GM19238 (cell line): ENCODE measurements at regions not wholly inside any gene's neighbourhood (a gene's known extent, or its start where the extent isn't known, plus 50 kb on each side); places are given as distances from the start of the nearest gene placed in this dataset.

Experiments
- DNase-seq: peaks from one replicate; pipeline ENCODE4 v3.0.0; 2011; ENCODE audit warnings: low spot score; ENCODE audit not compliant: insufficient read length

DNA sequence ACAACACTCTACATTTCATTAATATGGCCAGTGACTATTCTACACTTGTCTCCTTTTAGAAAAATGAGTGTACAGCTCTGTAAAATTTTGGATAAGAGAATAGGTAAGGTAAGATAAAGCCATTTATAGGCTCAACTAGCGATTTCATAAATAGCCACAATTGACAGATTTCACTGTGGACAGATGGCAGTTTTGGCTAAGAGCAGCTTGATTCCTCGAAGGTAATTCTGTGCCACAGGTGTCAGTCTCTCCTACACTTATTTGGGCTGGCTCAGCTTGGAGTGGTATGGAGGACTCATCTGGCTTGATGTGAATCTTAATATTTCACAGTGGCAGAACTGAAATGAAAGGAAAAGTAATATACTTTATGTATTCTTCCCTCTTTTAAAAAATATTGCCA lies 536.7 kb upstream of the TBL1XR1 start:
- no peak for DNase-seq

DNA sequence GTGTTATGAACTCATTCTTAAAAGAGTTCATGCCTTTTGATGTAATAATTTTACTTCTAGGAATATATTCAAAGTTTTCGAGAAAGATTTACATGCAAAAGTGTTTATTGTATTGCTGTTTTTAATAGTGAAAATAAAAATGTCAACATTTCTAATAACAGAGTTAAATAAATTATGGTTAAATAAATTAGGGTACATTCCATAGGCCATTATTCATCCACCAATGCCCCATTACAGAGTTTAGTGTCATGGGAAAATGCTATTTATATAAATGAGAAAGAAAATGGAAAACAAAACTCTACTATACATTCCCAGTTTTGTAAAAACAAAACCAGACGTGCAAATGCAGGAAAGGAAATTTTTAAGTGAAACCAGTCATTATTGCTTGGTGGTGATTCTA lies 538.1 kb upstream of the TBL1XR1 start:
- DNase-seq = no peak

DNA sequence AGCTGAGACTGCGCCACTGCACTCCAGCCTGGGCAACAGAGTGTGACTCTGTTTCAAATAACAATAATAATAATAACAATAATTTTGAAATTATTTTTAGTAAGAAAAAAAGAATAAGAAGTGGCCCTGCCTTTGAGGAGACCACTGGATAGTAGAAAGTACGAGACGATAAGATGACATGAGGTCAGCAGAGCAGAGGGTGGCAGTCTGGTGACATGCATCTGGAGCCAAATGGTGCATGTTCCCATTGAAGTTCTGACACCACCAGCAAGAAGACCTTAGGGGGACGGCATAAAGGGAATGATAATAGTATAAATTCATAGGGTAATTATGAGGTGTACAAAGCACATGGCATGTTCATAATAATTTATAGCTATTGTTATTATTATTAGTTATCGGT lies 542.2 kb upstream of the TBL1XR1 start:
- DNase-seq = no peak

DNA sequence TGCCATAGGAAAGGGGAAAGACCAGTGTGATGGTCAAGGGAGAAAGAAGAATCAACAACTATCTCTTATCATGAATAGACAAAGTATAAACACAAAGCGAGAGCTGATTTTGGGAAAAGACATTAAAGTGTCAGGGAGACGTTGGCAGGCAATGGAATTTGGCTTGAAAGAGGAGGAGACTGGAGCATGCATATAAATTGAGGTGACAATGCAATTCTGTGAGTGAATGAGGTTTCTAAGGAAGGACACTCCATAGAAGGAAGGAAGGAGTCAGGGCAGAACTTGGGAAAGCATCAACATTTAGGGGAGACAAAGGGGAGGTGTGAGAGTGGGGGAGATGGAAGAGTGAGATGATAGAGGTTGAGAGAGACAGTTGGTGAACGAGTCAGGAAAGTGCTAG lies 543.0 kb upstream of the TBL1XR1 start:
- no peak for DNase-seq

DNA sequence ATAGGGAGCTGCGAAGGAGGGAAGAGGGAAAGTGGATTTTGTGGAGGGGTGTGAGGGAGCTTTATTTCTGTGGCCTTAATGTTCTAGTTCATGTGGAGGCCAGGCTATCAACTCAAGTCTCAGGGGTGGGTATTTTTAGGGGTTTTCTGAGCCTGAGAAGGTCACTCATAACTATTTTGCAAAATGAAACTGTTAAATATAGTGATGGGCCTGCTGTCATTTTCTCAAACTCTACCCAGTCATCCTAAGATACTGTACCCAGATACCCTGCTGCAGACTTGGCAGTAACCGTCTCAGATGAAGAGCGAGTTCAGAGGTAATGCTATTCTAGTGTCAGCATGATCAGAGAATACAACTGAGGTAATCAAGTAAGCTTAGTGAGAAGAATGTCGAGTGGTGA lies 545.0 kb upstream of the TBL1XR1 start:
- no peak for DNase-seq

DNA sequence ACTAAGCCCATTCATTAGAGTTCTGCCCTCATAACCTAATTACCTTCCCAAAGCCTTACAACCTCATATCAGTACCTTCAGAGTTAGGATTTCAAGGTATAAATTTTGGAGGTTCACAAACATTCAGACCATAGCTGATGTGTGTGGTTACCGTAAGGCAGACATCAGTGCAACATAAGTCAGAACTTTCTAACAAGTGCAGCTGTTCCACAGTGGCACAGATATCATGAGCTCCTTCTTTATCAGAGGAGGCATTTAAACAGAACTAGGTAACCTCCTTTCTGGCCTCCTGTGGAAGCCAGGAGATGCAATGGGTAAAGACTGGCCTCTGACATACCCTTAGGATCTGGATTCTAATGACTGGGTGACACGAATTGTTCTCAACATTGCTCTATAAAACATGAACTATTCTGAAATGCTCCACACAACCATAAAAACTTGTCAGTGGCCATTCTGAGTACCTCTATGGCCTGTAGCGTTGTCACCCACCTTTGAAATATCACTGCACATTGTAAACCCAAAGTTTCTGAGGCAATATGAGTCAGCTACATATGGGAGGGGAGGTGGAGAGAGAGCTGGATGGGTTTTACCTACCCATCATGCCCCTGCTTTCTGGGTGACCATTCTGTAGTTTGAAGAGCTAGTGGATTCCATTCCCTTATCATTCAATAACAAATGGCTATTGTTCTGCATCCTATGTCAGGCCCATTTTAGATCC lies 546.0 kb upstream of the TBL1XR1 start:
- DNase-seq = no peak

DNA sequence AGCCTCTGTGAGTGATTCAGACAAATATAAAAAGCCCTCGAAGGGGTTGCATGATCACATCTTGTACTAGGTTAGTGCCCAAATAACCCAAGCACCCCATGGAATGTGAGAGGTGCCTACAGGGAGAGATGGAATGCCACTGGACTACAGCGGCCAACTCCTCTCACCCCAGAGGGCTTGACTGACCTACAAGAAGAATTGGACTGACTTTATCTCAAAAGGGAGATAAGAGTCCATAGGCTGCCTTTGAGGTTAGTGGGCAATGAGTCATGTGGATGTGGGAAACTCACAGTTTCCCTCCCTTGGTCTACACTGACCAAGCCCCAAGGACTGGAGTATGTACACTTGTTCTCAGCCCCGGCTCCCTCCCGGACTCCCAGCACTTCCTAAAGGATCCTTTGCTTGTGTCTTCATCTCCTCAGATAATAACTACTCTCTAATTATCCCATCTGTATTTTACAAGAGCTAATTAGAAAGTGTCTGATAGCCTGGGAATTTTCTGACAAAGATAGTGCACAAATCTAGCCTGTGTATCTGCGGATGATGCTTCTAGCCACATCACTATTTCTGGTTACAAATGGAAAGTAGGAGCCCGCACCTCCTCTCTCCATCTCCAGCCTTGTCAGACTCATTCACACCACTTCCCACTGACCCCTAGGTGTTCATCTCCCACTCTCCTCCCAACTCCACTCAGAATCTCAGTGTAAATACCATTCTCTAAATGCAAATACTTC lies 547.8 kb upstream of the TBL1XR1 start:
- no peak for DNase-seq

DNA sequence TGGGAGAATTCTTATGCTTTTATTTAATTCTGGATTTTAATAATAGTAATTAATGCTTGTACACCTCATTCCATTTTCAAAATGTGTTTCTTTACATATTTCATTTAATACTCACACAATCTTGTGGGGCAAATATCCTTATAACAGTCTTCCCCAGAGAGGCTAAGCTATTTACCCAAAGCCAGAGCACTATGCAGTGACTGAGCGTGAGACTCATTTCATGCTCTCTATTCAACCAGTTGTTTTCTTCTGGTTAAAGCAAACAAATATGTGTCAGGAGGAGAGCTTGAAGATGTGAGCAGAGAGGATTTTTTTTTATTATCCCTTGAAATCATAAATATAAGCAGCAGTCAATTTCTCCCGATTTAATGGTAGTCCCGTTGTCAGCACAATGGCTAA lies 548.3 kb upstream of the TBL1XR1 start:
- no peak for DNase-seq

DNA sequence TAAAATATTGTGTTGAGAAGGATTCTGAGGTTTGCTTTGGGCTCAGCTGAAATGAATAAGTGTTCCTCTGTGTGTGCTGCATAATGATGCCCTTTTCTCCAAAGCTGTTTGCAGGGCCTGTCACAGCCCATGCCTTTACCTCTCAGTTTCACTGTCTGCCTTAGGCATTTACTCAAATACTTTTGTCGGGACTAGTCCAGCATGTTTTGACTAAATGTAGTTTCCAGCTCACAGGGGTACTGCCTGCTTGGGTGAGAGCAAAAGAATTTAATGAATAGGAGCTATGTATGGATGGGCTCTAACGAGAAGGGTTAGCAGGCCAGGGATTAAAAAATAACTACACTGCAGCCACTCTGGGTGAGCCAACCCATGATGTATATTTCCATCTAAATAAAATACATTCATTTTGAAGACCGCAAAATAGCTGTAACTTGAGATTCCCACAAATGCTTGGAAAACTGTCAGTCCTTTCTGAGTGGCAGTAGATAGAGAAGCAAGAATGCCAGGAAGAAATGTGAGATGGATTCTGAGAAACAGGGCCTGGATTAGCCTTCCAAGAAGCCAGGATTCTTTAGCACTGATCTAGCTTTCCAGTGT lies 549.2 kb upstream of the TBL1XR1 start:
- DNase-seq = no peak

DNA sequence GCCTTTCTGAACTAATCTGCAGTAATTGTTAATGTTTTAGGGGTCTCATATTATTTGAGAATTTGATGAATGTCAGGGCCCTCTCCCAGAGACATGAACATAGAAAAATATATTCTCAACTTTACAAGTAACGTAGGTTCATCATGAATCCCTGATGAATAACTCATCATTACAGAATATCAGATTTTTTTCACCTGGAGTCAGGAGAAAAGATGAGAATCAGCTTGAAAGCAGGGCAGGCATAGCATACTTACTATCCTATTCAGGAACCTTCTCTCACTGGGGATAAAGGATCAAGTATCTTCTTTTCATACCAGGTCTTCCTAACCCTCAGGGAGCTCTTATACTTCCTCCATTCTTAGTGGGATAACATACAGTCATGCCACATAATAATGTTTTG lies 552.6 kb upstream of the TBL1XR1 start:
- DNase-seq = no peak

DNA sequence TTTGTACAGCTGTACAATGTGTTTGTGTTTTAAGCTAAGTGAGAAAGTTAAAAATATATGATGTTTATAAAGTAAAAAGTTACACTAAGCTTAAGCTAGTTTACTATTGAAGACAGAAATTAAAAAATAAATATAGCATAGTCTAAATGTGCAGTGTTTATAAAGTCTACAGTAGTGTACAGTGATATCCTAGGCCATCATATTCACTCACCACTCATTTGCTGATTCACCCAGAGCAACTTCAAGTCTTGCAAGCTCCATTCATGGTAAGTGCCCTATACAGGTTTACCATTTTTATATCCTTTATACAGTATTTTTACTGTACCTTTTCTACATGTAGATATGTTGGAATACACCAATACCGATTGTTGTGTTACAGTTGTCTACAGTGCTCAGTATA lies 553.2 kb upstream of the TBL1XR1 start:
- no peak for DNase-seq

DNA sequence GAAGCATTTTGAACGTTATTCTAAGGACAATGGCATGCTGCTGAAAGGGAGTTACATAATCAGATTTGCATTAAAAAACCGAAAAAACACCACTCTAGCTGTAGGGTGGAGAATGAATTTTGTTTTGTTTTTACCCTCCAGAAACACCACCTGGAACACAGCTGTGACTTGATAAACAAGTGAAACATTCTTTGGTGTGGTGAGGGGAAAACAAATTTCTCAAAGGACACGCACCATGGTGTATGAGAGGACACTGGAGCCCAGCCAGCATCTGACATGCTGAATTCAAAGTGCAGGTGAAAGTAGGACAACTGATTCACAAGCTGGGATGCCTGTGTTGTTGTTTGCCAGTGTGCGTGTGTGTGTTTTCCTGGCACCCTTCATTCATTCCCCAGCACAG lies 554.5 kb upstream of the TBL1XR1 start:
- DNase-seq = no peak

DNA sequence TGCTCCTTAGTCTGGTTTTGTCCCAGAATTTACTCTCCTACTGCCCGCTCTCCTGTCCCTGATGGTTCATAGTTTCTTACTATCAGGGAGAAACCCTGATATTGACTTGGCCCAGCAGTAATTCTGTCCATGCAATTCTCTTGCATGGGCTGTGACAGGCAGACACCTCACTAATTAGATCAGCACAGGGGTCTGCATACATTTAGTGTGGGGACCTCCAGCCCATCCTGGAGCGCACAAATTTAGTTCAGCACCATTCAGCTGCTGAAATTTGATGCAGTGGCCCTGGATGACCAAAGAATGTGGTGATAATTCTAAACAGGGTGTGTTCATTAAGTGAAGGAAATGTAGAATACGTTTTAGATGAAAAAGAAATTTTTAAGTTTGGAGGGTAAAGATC lies 555.5 kb upstream of the TBL1XR1 start:
- DNase-seq = no peak

DNA sequence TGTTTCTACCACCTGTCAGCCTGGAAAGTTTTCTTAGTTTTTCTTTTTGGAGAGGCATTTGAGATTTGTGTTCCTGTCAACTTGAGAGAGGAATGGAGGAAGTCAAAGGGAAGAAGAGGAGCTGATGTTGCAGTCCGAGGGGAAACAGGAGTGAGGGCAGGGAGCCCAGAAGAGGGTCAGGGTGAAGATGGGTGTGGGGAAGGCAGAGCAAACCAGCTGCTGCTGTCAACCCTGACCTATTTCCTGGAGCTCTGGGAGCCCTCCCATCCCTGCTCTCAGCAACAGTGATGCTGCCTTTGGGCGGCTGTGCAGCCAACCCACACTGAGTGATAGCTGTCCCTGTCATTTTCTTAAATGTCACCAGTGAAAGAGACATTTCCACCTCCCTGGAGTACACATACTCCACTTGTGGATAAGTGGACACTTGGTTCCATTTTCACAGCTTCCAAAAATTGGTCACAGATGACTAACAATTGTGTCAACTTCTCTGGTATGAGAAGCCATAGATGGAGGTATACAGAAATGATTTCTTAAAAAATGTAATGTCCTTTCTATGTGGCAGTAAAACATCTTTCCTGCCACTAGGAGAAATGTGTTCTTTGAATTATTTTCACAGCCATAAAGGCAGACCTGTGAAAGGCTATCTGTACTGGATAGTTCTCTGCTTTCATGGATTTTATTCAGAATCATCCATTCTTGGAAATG lies 556.3 kb upstream of the TBL1XR1 start:
- DNase-seq = no peak

DNA sequence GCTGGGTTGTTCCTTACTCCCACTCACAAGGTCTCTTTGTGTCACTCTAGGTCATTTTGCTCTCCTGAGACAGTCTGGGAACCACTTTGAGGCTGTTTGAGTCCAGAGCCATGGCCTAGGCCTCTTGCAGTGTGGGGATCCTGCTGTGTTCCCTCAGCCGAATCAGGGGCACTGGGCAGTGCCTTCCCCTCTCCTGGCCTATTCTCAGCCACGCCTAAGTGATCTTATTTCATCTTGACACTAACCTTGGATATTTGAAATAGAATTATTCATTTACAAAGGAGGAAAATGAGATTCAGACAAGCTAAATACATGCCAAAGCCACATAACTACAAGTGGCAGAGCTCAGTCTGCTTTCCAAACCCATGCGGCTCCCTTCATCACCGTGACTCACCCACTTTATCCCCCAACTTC lies 557.2 kb upstream of the TBL1XR1 start:
- no peak for DNase-seq

DNA sequence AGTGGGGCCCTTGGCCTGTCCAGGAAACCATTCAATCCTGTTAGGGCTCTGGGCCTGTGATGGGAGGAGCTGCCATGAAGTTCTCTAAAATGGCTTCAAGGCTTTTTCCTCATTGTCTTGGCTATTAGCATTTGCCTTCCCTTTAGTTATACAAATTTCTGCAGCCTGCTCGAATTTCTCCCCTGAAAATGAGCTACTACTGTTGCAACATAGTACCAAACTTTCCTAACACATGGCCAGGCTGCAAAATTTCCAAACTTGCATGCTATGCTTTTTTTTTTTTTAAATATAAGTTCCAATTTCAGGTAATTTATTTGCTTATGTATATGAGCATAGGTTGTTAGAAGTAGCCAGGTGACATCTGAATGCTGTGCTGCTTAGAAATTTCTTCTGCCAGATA lies 560.8 kb upstream of the TBL1XR1 start:
- DNase-seq = no peak

DNA sequence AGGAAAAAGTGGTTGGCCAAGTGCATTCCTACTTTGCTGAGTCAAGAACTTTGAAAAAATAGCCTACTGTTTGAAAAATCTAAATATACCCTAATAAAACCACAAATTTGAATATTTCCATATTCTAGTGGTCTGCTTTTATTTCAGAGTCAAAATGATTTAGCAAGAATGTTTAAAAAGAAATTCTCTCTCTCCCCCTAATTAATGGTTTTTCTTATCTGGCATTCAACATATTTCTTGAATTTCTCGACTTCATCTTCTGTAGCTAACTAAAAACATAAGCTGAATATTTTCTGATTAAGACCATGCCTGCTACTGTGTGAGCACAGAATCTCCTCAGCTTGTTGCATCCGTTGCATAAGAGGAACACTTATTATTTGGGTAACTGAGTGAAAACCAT lies 563.5 kb upstream of the TBL1XR1 start:
- DNase-seq = no peak

DNA sequence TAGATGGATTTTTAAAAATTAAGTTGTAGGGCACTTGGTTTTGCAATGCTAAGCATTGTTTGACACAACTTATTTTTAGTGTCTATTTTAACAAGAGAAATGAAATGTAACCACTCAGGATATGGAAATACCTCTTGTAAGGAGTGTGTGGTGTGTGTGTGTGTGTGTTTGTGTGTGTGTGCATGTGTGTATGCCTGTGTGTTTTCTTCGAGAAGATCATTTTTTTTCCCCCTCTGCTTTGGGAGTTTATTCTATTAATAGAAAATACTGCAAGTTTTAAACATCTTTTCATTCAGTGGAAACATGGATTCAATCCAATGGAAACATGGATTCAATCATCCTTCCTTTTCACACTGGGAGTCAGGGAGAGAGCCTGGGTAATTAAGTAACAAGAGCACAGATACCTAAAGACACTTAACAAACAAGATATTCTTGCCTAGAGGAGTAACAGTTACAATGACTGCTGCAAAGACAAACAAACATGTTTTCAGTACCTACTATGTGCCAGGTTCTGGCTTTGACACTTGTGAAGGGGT lies 567.2 kb upstream of the TBL1XR1 start:
- no peak for DNase-seq

DNA sequence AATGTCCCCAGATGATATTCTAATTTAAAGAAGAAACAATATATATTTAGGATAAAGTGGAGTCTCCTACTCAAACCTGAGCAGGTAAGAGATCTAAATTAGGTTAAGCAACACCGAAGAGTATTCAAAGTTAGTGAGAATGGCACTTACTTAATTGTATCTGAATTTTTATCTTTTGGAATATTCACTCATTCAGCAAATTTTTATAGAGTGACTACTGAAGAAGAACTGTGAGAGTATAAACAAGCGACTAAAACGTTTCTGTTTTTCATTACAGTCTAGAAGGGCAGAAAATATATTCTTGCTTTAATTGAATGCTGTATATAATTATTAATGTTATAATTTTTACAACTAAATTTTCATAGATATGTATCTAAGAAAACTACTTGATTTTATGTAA lies 567.7 kb upstream of the TBL1XR1 start:
- no peak for DNase-seq

DNA sequence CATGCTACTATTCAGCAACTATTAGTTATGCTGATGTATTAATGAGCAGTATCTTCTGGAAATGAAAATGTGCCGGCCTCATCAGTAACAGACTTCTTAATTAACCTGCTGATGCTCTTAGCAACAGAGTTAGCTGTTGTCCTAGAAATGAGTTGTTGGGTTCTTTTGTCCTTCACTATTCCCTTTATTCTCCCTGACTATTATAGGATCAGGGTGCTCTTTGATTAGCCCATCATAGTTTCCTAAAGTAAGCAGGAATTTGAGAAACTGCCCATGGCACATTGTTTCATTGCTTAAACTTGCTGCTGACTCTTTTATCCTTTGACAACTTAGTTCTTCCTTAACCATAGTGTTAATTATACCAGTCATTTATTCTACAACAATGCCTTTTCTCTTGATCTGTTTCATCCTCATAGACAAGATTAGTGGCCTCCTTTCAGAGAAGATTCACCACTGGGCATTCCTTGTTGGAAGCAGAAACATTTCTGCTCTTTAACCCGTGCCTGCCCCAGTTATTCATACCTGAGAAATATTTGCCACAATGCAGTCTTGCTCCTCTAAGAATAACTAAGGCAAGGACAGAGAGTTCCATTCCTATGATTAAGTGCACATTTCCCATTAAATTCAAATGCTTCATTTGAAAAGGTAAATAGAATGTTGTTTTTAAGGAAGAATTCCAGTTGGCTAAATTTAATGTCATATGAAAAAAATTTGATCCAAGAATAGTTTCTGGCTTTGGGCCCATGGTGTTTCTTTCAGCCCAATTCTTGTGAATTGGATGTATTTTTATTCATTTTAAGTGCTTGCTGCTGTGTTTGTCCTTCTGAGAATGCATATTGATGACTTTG lies 573.3 kb upstream of the TBL1XR1 start:
- DNase-seq = no peak

DNA sequence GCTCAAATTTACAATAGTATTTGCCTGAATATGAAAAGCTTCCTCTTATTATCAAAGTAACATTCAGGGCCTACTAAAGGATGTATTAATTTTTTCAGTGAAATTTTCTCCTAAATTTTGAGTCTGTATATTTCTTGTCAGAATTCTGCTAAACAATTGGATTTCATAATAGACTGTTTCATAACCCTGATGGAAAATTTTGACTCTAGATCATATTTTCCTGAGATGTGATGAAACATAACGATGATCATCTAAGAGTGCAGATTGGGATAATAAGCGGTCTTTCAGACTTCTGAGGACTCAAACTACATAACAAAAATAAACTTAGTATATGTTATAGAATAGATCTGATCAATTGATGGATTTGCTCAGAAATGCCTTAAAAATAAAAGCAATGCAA lies 574.5 kb upstream of the TBL1XR1 start:
- no peak for DNase-seq
